DOHH2 (cell line): ENCODE measurements at regions not wholly inside any gene's neighbourhood (a gene's known extent, or its start where the extent isn't known, plus 50 kb on each side); places are given as distances from the start of the nearest gene placed in this dataset.

ENCODE experiments used
- EZH2phosphoT487 ChIP-seq: fragments of 200-600 bp; sonication (generic); IDR thresholded peaks from 2 replicates; pipeline ENCODE4 v1.6.1; 2017; ENCODE audit warnings: borderline replicate concordance, mild to moderate bottlenecking, antibody characterized with exemption, low read length, moderate library complexity, mixed read lengths
- TF ChIP-seq, protein P1 (sequence below): fragments of 200-600 bp; sonication (generic); IDR thresholded peaks from one replicate; pipeline ENCODE4 v1.5.1; 2014; ENCODE audit warnings: antibody characterized with exemption, mild to moderate bottlenecking, low read depth, low read length; ENCODE audit not compliant: poor library complexity, severe bottlenecking

DNA sequence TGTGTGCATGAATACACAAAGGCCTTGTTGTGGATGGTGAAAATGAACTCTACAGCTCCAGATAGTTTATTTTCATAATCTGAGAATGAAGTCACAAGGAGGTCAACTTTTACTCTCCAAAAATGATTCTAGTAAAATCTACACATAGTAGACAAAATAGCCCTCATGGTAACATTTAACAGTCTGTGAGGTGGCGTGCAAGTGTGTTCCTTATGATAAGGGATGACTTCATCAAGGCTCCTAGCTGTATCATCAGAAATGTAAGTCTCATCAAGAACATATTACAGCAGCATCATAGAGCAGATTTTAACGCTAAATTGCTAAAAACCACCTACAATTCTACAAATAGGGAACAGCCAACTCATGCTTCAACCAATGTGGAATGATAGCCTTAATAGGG, 72.3 kb upstream of the RIOK3 start:
- TF ChIP-seq, protein P1, sequence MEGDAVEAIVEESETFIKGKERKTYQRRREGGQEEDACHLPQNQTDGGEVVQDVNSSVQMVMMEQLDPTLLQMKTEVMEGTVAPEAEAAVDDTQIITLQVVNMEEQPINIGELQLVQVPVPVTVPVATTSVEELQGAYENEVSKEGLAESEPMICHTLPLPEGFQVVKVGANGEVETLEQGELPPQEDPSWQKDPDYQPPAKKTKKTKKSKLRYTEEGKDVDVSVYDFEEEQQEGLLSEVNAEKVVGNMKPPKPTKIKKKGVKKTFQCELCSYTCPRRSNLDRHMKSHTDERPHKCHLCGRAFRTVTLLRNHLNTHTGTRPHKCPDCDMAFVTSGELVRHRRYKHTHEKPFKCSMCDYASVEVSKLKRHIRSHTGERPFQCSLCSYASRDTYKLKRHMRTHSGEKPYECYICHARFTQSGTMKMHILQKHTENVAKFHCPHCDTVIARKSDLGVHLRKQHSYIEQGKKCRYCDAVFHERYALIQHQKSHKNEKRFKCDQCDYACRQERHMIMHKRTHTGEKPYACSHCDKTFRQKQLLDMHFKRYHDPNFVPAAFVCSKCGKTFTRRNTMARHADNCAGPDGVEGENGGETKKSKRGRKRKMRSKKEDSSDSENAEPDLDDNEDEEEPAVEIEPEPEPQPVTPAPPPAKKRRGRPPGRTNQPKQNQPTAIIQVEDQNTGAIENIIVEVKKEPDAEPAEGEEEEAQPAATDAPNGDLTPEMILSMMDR: no peak
- TF ChIP-seq EZH2phosphoT487: no peak
